HEK293 (cell line): ENCODE measurements at regions not wholly inside any gene's neighbourhood (a gene's known extent, or its start where the extent isn't known, plus 50 kb on each side); places are given as distances from the start of the nearest gene placed in this dataset.

Source experiments
- CTCF ChIP-seq: fragments of 450-650 bp; formaldehyde crosslinking; IDR thresholded peaks from 2 replicates; pipeline ENCODE4 v1.5.1; 2016; ENCODE audit warnings: missing biosample characterization, missing genetic modification characterization
- GFI1B ChIP-seq: fragments of 450-650 bp; formaldehyde crosslinking; IDR thresholded peaks from 2 replicates; pipeline ENCODE4 v1.5.1; 2016; ENCODE audit warnings: missing biosample characterization, missing genetic modification characterization
- TCF7L2 ChIP-seq: IDR thresholded peaks from 2 replicates; pipeline ENCODE4 v1.6.1; 2011; ENCODE audit warnings: low read depth, mild to moderate bottlenecking, inconsistent platforms, low read length, moderate library complexity, borderline replicate concordance
- YY1 ChIP-seq: fragments of 450-650 bp; formaldehyde crosslinking; IDR thresholded peaks from 2 replicates; pipeline ENCODE4 v1.5.1; 2018; ENCODE audit warnings: missing biosample characterization, missing genetic modification characterization
- ZNF112 ChIP-seq: fragments of 450-650 bp; formaldehyde crosslinking; IDR thresholded peaks from 2 replicates; pipeline ENCODE4 v1.5.0; 2017; ENCODE audit warnings: missing biosample characterization, missing genetic modification characterization
- ZNF114 ChIP-seq: fragments of 450-650 bp; formaldehyde crosslinking; IDR thresholded peaks from 2 replicates; pipeline ENCODE4 v1.5.0; 2017; ENCODE audit warnings: missing biosample characterization, missing genetic modification characterization
- ZNF133 ChIP-seq: fragments of 450-650 bp; formaldehyde crosslinking; IDR thresholded peaks from 2 replicates; pipeline ENCODE4 v1.5.1; 2016; ENCODE audit warnings: missing biosample characterization, missing genetic modification characterization
- ZNF146 ChIP-seq: fragments of 450-650 bp; formaldehyde crosslinking; IDR thresholded peaks from 2 replicates; pipeline ENCODE4 v1.5.1; 2016; ENCODE audit warnings: missing biosample characterization, missing genetic modification characterization
- ZNF19 ChIP-seq: fragments of 450-650 bp; formaldehyde crosslinking; IDR thresholded peaks from 2 replicates; pipeline ENCODE4; 2016; ENCODE audit warnings: missing biosample characterization, missing genetic modification characterization, low read depth
- ZNF274 ChIP-seq, 2 experiments: fragments of 200-500 bp in 1 of 2; fragments of 450-650 bp in 1 of 2; sonication (Bioruptor generic) in 1 of 2; formaldehyde crosslinking in 1 of 2; IDR thresholded peaks; 2 replicates each; pipeline versions ENCODE4 v1.5.1 to v1.6.1; 2014 to 2016; ENCODE audit warnings: borderline replicate concordance in 1 of 2, inconsistent platforms in 1 of 2, low read length in 1 of 2, missing biosample characterization in 1 of 2, missing genetic modification characterization in 1 of 2
- ZNF302 ChIP-seq: fragments of 450-650 bp; formaldehyde crosslinking; IDR thresholded peaks from 2 replicates; pipeline ENCODE4 v1.5.1; 2016; ENCODE audit warnings: missing biosample characterization, missing genetic modification characterization, low read depth
- ZNF76 ChIP-seq: fragments of 450-650 bp; formaldehyde crosslinking; IDR thresholded peaks from 2 replicates; pipeline ENCODE4; 2016; ENCODE audit warnings: low read depth, missing biosample characterization, missing genetic modification characterization, borderline replicate concordance
- TF ChIP-seq, protein P1 (sequence below): sonication (generic); formaldehyde crosslinking; IDR thresholded peaks from 2 replicates; pipeline ENCODE4 v1.8.1; 2022; ENCODE audit warnings: mild to moderate bottlenecking, moderate library complexity, missing genetic modification reagents
- TF ChIP-seq, protein P2 (sequence below): fragments of 450-650 bp; formaldehyde crosslinking; IDR thresholded peaks from 2 replicates; pipeline ENCODE4 v1.5.1; 2016; ENCODE audit warnings: missing biosample characterization, missing genetic modification characterization

GRCh38 chr13:99129050-99129449 lies 71.6 kb upstream of the UBAC2 start:
- no peak for TF ChIP-seq ZNF76 (tag by site-specific recombination)
- no peak for TF ChIP-seq CTCF
- TF ChIP-seq ZNF112 = no peak
- no peak for TF ChIP-seq ZNF146 (tag by site-specific recombination)
- no peak for TF ChIP-seq ZNF274 (IDR thresholded peaks at IDR 0.05; ENCODE audit: low read length)
- no peak for TF ChIP-seq ZNF274 (tag by site-specific recombination; IDR thresholded peaks at IDR 0.05; ENCODE audit: borderline replicate concordance)
- no peak for TF ChIP-seq ZNF19 (tag by site-specific recombination)
- no peak for TF ChIP-seq YY1 (tag by site-specific recombination)
- TF ChIP-seq, protein P1, sequence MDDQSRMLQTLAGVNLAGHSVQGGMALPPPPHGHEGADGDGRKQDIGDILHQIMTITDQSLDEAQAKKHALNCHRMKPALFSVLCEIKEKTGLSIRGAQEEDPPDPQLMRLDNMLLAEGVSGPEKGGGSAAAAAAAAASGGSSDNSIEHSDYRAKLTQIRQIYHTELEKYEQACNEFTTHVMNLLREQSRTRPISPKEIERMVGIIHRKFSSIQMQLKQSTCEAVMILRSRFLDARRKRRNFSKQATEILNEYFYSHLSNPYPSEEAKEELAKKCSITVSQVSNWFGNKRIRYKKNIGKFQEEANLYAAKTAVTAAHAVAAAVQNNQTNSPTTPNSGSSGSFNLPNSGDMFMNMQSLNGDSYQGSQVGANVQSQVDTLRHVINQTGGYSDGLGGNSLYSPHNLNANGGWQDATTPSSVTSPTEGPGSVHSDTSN (CRISPR knock-in tag) = no peak
- TF ChIP-seq ZNF133 (tag by site-specific recombination) = no peak
- TF ChIP-seq TCF7L2 = no peak
- TF ChIP-seq ZNF114 (tag by site-specific recombination) = no peak
- no peak for TF ChIP-seq ZNF302 (tag by site-specific recombination)
- TF ChIP-seq, protein P2, sequence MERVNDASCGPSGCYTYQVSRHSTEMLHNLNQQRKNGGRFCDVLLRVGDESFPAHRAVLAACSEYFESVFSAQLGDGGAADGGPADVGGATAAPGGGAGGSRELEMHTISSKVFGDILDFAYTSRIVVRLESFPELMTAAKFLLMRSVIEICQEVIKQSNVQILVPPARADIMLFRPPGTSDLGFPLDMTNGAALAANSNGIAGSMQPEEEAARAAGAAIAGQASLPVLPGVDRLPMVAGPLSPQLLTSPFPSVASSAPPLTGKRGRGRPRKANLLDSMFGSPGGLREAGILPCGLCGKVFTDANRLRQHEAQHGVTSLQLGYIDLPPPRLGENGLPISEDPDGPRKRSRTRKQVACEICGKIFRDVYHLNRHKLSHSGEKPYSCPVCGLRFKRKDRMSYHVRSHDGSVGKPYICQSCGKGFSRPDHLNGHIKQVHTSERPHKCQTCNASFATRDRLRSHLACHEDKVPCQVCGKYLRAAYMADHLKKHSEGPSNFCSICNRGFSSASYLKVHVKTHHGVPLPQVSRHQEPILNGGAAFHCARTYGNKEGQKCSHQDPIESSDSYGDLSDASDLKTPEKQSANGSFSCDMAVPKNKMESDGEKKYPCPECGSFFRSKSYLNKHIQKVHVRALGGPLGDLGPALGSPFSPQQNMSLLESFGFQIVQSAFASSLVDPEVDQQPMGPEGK (tag by site-specific recombination) = no peak
- TF ChIP-seq GFI1B = no peak
